HG02938 (cell line): ENCODE measurements at regions not wholly inside any gene's neighbourhood (a gene's known extent, or its start where the extent isn't known, plus 50 kb on each side); places are given as distances from the start of the nearest gene placed in this dataset.

ENCODE experiments used
- ATAC-seq: cut with Tn5 transposase; IDR thresholded peaks from one replicate; pipeline ENCODE4 v1.9.1; 2021; ENCODE audit warnings: mild to moderate bottlenecking, moderate library complexity; ENCODE audit not compliant: unreplicated experiment

GRCh38 chr1:208298593-208299269 lies 54.5 kb upstream of the PLXNA2 start:
- no peak for ATAC-seq

- ATAC-seq = no peak
Observed at GRCh38 chr1:208300084-208300770, 56.0 kb upstream of the PLXNA2 start.

GRCh38 chr1:208302699-208303238 lies 58.6 kb upstream of the PLXNA2 start:
- no peak for ATAC-seq

- no peak for ATAC-seq
Observed at GRCh38 chr1:208303743-208304712, 59.8 kb upstream of the PLXNA2 start.

GRCh38 chr1:208308221-208308620 lies 64.0 kb upstream of the PLXNA2 start:
- no peak for ATAC-seq

- ATAC-seq = no peak
Observed at GRCh38 chr1:208309771-208310170, 65.6 kb upstream of the PLXNA2 start.

GRCh38 chr1:208312706-208313105 lies 68.5 kb upstream of the PLXNA2 start:
- no peak for ATAC-seq

- no peak for ATAC-seq
Observed at GRCh38 chr1:208314431-208314830, 70.2 kb upstream of the PLXNA2 start.

- ATAC-seq = no peak
Observed at GRCh38 chr1:208318150-208318734, 74.1 kb upstream of the PLXNA2 start.

- ATAC-seq = no peak
Observed at GRCh38 chr1:208324005-208324404, 79.8 kb upstream of the PLXNA2 start.

- no peak for ATAC-seq
Observed at GRCh38 chr1:208326033-208326432, 81.8 kb upstream of the PLXNA2 start.

- no peak for ATAC-seq
Observed at GRCh38 chr1:208329300-208329699, 85.1 kb upstream of the PLXNA2 start.

- no peak for ATAC-seq
Observed at GRCh38 chr1:208332036-208332773, 88.0 kb upstream of the PLXNA2 start.

- ATAC-seq = no peak
Observed at GRCh38 chr1:208332774-208333126, 88.6 kb upstream of the PLXNA2 start.

- ATAC-seq = no peak
Observed at GRCh38 chr1:208333676-208334075, 89.5 kb upstream of the PLXNA2 start.

GRCh38 chr1:208335371-208336136 lies 91.4 kb upstream of the PLXNA2 start:
- ATAC-seq = no peak

- no peak for ATAC-seq
Observed at GRCh38 chr1:208336137-208336518, 91.9 kb upstream of the PLXNA2 start.

GRCh38 chr1:208339911-208340310 lies 95.7 kb upstream of the PLXNA2 start:
- ATAC-seq = no peak

GRCh38 chr1:208343226-208343625 lies 99.0 kb upstream of the PLXNA2 start:
- ATAC-seq = no peak
